Memory B cell (primary cell): ENCODE measurements at regions not wholly inside any gene's neighbourhood (a gene's known extent, or its start where the extent isn't known, plus 50 kb on each side); places are given as distances from the start of the nearest gene placed in this dataset.
"Not testable (repeated sequence)": the region's sequence is repeated elsewhere in the genome, so short reads cannot be mapped to it uniquely, and the experiment has no call there.

Experiments used
- ATAC-seq: fragments of 150-1000 bp; cut with Tn5 transposase; 2 replicates; pipeline ENCODE4 v1.10.0; 2021; ENCODE audit warnings: low read depth, mild to moderate bottlenecking, moderate library complexity
- DNase-seq, 2 donors: peaks; one replicate each; pipeline ENCODE4 v3.0.0; 2022; ENCODE audit warnings: low spot score in 2 of 2
- H3K27ac Mint-ChIP-seq: one replicate; pipeline ENCODE4 v1.8.0; 2022; ENCODE audit warnings: mild to moderate bottlenecking, moderate library complexity, mixed read lengths
- H3K27me3 Mint-ChIP-seq: one replicate; pipeline ENCODE4 v1.8.0; 2022; ENCODE audit warnings: mixed read lengths
- H3K36me3 Mint-ChIP-seq: one replicate; pipeline ENCODE4 v1.8.0; 2022; ENCODE audit warnings: mild to moderate bottlenecking, mixed read lengths
- H3K4me1 Mint-ChIP-seq: one replicate; pipeline ENCODE4 v1.8.0; 2022; ENCODE audit warnings: mixed read lengths
- H3K4me3 Mint-ChIP-seq: one replicate; pipeline ENCODE4 v1.8.0; 2022; ENCODE audit warnings: mild to moderate bottlenecking, moderate library complexity, mixed read lengths
- H3K9me3 Mint-ChIP-seq: one replicate; pipeline ENCODE4 v1.8.0; 2022; ENCODE audit warnings: mixed read lengths

GRCh38 chr2:121066526-121066925 is 218.5 kb downstream of the TFCP2L1 start:
- H3K4me1 Mint-ChIP-seq = no peaks in the 10 kb centered on the region
- H3K36me3 Mint-ChIP-seq = no peaks in the 10 kb centered on the region
- H3K27ac Mint-ChIP-seq = no peak overlapping the region
- no peak overlapping the region for H3K4me3 Mint-ChIP-seq
- H3K9me3 Mint-ChIP-seq = no peaks in the 10 kb centered on the region
- ATAC-seq = no peak
- peaks cover 10% of the 10 kb centered on the region for H3K27me3 Mint-ChIP-seq
- DNase-seq = no peak

- no peak overlapping the region for H3K4me3 Mint-ChIP-seq
- no peak overlapping the region for H3K27ac Mint-ChIP-seq
- no peaks in the 10 kb centered on the region for H3K4me1 Mint-ChIP-seq
- no peaks in the 10 kb centered on the region for H3K9me3 Mint-ChIP-seq
- DNase-seq (no peak), ATAC-seq (no peak)
- H3K27me3 Mint-ChIP-seq = peaks cover 5% of the 10 kb centered on the region
- no peaks in the 10 kb centered on the region for H3K36me3 Mint-ChIP-seq
These were observed 216.2 kb downstream of the TFCP2L1 start for GRCh38 chr2:121068851-121069250.

- DNase-seq = no peak
- no peaks in the 10 kb centered on the region for H3K36me3 Mint-ChIP-seq
- H3K9me3 Mint-ChIP-seq = no peaks in the 10 kb centered on the region
- peaks cover 7% of the 10 kb centered on the region for H3K27me3 Mint-ChIP-seq
- H3K4me1 Mint-ChIP-seq = no peaks in the 10 kb centered on the region
- H3K27ac Mint-ChIP-seq = no peak overlapping the region
- ATAC-seq = no peak
- H3K4me3 Mint-ChIP-seq = no peak overlapping the region
These were observed 215.5 kb downstream of the TFCP2L1 start for GRCh38 chr2:121069434-121069969.

GRCh38 chr2:121070061-121070460 is 214.9 kb downstream of the TFCP2L1 start:
- H3K4me3 Mint-ChIP-seq, ATAC-seq, H3K4me1 Mint-ChIP-seq, H3K9me3 Mint-ChIP-seq, DNase-seq, H3K27ac Mint-ChIP-seq, H3K36me3 Mint-ChIP-seq, H3K27me3 Mint-ChIP-seq: not testable (repeated sequence)

GRCh38 chr2:121071034-121071504 is 213.9 kb downstream of the TFCP2L1 start:
- Mint-ChIP-seq H3K36me3 (no peaks in the 10 kb centered on the region), H3K27me3 (peaks cover 9% of the 10 kb centered on the region), H3K4me1 (peaks cover 5% of the 10 kb centered on the region), H3K9me3 (no peaks in the 10 kb centered on the region), H3K27ac (no peak overlapping the region), H3K4me3 (no peak overlapping the region)
- DNase-seq (no peak), ATAC-seq (no peak)

- Mint-ChIP-seq H3K27ac (no peak overlapping the region), H3K4me3 (no peak overlapping the region), H3K4me1 (peaks cover 5% of the 10 kb centered on the region), H3K36me3 (no peaks in the 10 kb centered on the region), H3K9me3 (no peaks in the 10 kb centered on the region), H3K27me3 (peaks cover 14% of the 10 kb centered on the region)
- ATAC-seq = no peak
- DNase-seq = no peak
These were observed 212.2 kb downstream of the TFCP2L1 start for GRCh38 chr2:121072784-121073183.

GRCh38 chr2:121073320-121074210 is 211.4 kb downstream of the TFCP2L1 start:
- Mint-ChIP-seq H3K4me3 (no peak overlapping the region), H3K4me1 (peaks cover 5% of the 10 kb centered on the region), H3K36me3 (no peaks in the 10 kb centered on the region), H3K9me3 (no peaks in the 10 kb centered on the region), H3K27me3 (peaks cover 15% of the 10 kb centered on the region), H3K27ac (no peak overlapping the region)
- DNase-seq = no peak
- no peak for ATAC-seq

GRCh38 chr2:121074293-121074932 is 210.6 kb downstream of the TFCP2L1 start:
- Mint-ChIP-seq H3K36me3 (no peaks in the 10 kb centered on the region), H3K27ac (no peak overlapping the region), H3K27me3 (peaks cover 15% of the 10 kb centered on the region), H3K9me3 (no peaks in the 10 kb centered on the region), H3K4me3 (no peak overlapping the region), H3K4me1 (peaks cover 5% of the 10 kb centered on the region)
- no peak for DNase-seq
- ATAC-seq = no peak

- Mint-ChIP-seq H3K27me3 (peaks cover 15% of the 10 kb centered on the region), H3K27ac (no peak overlapping the region), H3K9me3 (no peaks in the 10 kb centered on the region), H3K4me1 (peaks cover 5% of the 10 kb centered on the region), H3K4me3 (no peak overlapping the region), H3K36me3 (no peaks in the 10 kb centered on the region)
- DNase-seq (no peak), ATAC-seq (peak; percentile 31)
These were observed 209.9 kb downstream of the TFCP2L1 start for GRCh38 chr2:121075006-121075551.

GRCh38 chr2:121075641-121076497 is 209.1 kb downstream of the TFCP2L1 start:
- Mint-ChIP-seq H3K4me3 (no peak overlapping the region), H3K4me1 (peaks cover 5% of the 10 kb centered on the region)
- no peak for ATAC-seq

GRCh38 chr2:121076498-121076820 is 208.5 kb downstream of the TFCP2L1 start:
- ATAC-seq = no peak
- H3K4me1 Mint-ChIP-seq = peaks cover 5% of the 10 kb centered on the region
- H3K27me3 Mint-ChIP-seq = peaks cover 21% of the 10 kb centered on the region
- no peaks in the 10 kb centered on the region for H3K9me3 Mint-ChIP-seq
- no peaks in the 10 kb centered on the region for H3K36me3 Mint-ChIP-seq
- DNase-seq = no peak
- no peak overlapping the region for H3K4me3 Mint-ChIP-seq
- H3K27ac Mint-ChIP-seq = no peak overlapping the region

More at GRCh38 chr2:121075641-121076497, 209.1 kb downstream of the TFCP2L1 start:
- Mint-ChIP-seq H3K27ac (no peak overlapping the region), H3K36me3 (no peaks in the 10 kb centered on the region), H3K27me3 (peaks cover 17% of the 10 kb centered on the region), H3K9me3 (no peaks in the 10 kb centered on the region)
- DNase-seq = no peak

GRCh38 chr2:121076885-121077549 is 208.0 kb downstream of the TFCP2L1 start:
- ATAC-seq = peak; percentile 66
- DNase-seq = peak; percentile 42 to 53
- Mint-ChIP-seq H3K4me1 (peaks cover 5% of the 10 kb centered on the region), H3K4me3 (no peak overlapping the region), H3K36me3 (no peaks in the 10 kb centered on the region), H3K27me3 (peaks cover 20% of the 10 kb centered on the region), H3K27ac (no peak overlapping the region), H3K9me3 (no peaks in the 10 kb centered on the region)

GRCh38 chr2:121078899-121079298 is 206.1 kb downstream of the TFCP2L1 start:
- ATAC-seq = no peak
- no peak for DNase-seq
- Mint-ChIP-seq H3K4me3 (no peak overlapping the region), H3K27me3 (peaks cover 24% of the 10 kb centered on the region), H3K36me3 (no peaks in the 10 kb centered on the region), H3K4me1 (peaks cover 5% of the 10 kb centered on the region), H3K9me3 (no peaks in the 10 kb centered on the region), H3K27ac (no peak overlapping the region)
